ENCODE measurements at regions not wholly inside any gene's neighbourhood (a gene's known extent, or its start where the extent isn't known, plus 50 kb on each side); places are given as distances from the start of the nearest gene placed in this dataset.

DNA sequence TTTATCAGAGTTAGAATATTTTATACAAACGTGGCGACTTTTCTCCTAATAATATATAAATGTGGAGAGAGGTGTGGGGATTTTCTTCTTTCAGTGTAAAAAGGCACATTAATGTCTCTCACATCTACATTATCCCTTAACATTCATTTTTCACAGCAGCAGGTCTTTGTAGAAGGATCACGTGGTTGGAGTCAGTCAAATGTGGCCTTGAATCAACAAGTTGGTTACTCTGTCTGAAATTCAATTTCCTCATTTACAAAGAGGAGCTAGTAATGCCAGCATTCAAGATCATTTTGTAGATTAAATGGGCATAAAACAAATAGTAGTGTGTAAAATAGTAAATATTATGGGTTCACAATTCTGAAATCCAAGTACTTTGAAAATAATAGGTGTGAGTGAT lies 183.1 kb upstream of the SEMA3E start:
- H3K4me2 ChIP-seq (ENCODE audit: low read length) = no peak overlapping the region
- ChIA-PET POLR2A (no interaction called here), CTCF (ENCODE audit: unreplicated experiment) (no interaction called here)
- H2AFZ ChIP-seq (ENCODE audit: low read length) = no peak overlapping the region
- no peaks in the 10 kb centered on the region for H3K4me1 ChIP-seq (ENCODE audit: insufficient read depth, low read length, poor library complexity, severe bottlenecking)
- H3K79me2 ChIP-seq (ENCODE audit: insufficient read depth, low read depth, low read length) = no peaks in the 10 kb centered on the region
- no peak for DNase-seq (ENCODE audit: low spot score)
- no peak for TF ChIP-seq EZH2phosphoT487 (IDR thresholded peaks at IDR 0.05; ENCODE audit: borderline replicate concordance, low read depth, low read length)
- TF ChIP-seq, protein P1, sequence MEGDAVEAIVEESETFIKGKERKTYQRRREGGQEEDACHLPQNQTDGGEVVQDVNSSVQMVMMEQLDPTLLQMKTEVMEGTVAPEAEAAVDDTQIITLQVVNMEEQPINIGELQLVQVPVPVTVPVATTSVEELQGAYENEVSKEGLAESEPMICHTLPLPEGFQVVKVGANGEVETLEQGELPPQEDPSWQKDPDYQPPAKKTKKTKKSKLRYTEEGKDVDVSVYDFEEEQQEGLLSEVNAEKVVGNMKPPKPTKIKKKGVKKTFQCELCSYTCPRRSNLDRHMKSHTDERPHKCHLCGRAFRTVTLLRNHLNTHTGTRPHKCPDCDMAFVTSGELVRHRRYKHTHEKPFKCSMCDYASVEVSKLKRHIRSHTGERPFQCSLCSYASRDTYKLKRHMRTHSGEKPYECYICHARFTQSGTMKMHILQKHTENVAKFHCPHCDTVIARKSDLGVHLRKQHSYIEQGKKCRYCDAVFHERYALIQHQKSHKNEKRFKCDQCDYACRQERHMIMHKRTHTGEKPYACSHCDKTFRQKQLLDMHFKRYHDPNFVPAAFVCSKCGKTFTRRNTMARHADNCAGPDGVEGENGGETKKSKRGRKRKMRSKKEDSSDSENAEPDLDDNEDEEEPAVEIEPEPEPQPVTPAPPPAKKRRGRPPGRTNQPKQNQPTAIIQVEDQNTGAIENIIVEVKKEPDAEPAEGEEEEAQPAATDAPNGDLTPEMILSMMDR (conservative IDR thresholded peaks at IDR 0.05; ENCODE audit: low read length) = no peak
- BruUV-seq (replicated peaks) = no TSS peak
- H3K4me3 ChIP-seq (ENCODE audit: low read depth, low read length, poor library complexity, severe bottlenecking) = no peak overlapping the region
- no peaks in the 10 kb centered on the region for H4K20me1 ChIP-seq (ENCODE audit: insufficient read depth, low read length)
- no peak overlapping the region for H3K27ac ChIP-seq (ENCODE audit: low read depth, low read length, poor library complexity, severe bottlenecking)
- intact Hi-C loops (cut with micrococcal nuclease; ENCODE audit: unreplicated experiment) = no loop called here
- no peaks in the 10 kb centered on the region for H3K9me3 ChIP-seq (ENCODE audit: low read length)
- no peaks in the 10 kb centered on the region for H3K9me2 ChIP-seq (ENCODE audit: insufficient read depth, low read length)
- no peaks in the 10 kb centered on the region for H3K36me3 ChIP-seq (ENCODE audit: insufficient read depth, low read length)

DNA sequence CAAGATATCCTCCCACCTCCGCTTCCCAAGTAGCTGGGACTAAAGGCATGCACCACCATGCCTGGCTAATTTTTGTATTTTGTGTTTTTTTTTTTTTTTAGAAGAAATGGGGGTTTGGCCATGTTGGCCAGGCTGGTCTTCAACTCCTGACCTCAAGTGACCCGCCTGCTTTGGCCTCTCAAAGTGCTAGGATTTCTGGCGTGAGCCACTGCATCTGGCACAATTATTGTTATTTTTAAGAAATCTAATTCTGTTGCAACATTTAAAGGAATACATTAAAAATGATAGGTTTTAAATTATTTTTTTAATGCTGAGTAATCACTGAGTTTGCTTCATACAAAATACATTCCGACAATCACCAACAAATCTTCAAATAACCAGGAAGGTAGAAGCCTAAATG lies 178.1 kb upstream of the SEMA3E start:
- no peaks in the 10 kb centered on the region for H4K20me1 ChIP-seq (ENCODE audit: insufficient read depth, low read length)
- no peak for DNase-seq (ENCODE audit: low spot score)
- intact Hi-C loops (cut with micrococcal nuclease; ENCODE audit: unreplicated experiment) = no loop called here
- no peaks in the 10 kb centered on the region for H3K9me3 ChIP-seq (ENCODE audit: low read length)
- ChIA-PET CTCF (ENCODE audit: unreplicated experiment) (no interaction called here), POLR2A (no interaction called here)
- BruUV-seq (replicated peaks) = no TSS peak
- no peaks in the 10 kb centered on the region for H3K36me3 ChIP-seq (ENCODE audit: insufficient read depth, low read length)
- no peaks in the 10 kb centered on the region for H3K9me2 ChIP-seq (ENCODE audit: insufficient read depth, low read length)
- no peak for TF ChIP-seq EZH2phosphoT487 (IDR thresholded peaks at IDR 0.05; ENCODE audit: borderline replicate concordance, low read depth, low read length)
- TF ChIP-seq, protein P1 (conservative IDR thresholded peaks at IDR 0.05; ENCODE audit: low read length) = no peak
- H3K27ac ChIP-seq (ENCODE audit: low read depth, low read length, poor library complexity, severe bottlenecking) = no peak overlapping the region
- no peak overlapping the region for H2AFZ ChIP-seq (ENCODE audit: low read length)
- H3K4me1 ChIP-seq (ENCODE audit: insufficient read depth, low read length, poor library complexity, severe bottlenecking) = no peaks in the 10 kb centered on the region
- H3K79me2 ChIP-seq (ENCODE audit: insufficient read depth, low read depth, low read length) = no peaks in the 10 kb centered on the region
- H3K4me2 ChIP-seq (ENCODE audit: low read length) = no peak overlapping the region
- no peak overlapping the region for H3K4me3 ChIP-seq (ENCODE audit: low read depth, low read length, poor library complexity, severe bottlenecking)

- Histone ChIP-seq H3K4me1 (ENCODE audit: insufficient read depth, low read length, poor library complexity, severe bottlenecking) (no peaks in the 10 kb centered on the region), H2AFZ (ENCODE audit: low read length) (no peak overlapping the region), H3K4me3 (ENCODE audit: low read depth, low read length, poor library complexity, severe bottlenecking) (no peak overlapping the region), H3K27ac (ENCODE audit: low read depth, low read length, poor library complexity, severe bottlenecking) (no peak overlapping the region), H3K36me3 (ENCODE audit: insufficient read depth, low read length) (no peaks in the 10 kb centered on the region), H3K9me3 (ENCODE audit: low read length) (no peaks in the 10 kb centered on the region), H4K20me1 (ENCODE audit: insufficient read depth, low read length) (no peaks in the 10 kb centered on the region), H3K9me2 (ENCODE audit: insufficient read depth, low read length) (no peaks in the 10 kb centered on the region), H3K79me2 (ENCODE audit: insufficient read depth, low read depth, low read length) (no peaks in the 10 kb centered on the region), H3K4me2 (ENCODE audit: low read length) (no peak overlapping the region)
- no TSS peak for BruUV-seq (replicated peaks)
- CTCF ChIA-PET (ENCODE audit: unreplicated experiment) = no interaction called here
- POLR2A ChIA-PET = interaction anchor here (0.6 kb wide), 1 partner anchor 71 kb away, joined by 3 read pairs; no protein-coding TSS in a partner anchor
- DNase-seq (ENCODE audit: low spot score) = no peak
- intact Hi-C loops (cut with micrococcal nuclease; ENCODE audit: unreplicated experiment) = no loop called here
- TF ChIP-seq, protein P1 (conservative IDR thresholded peaks at IDR 0.05; ENCODE audit: low read length) = no peak
- no peak for TF ChIP-seq EZH2phosphoT487 (IDR thresholded peaks at IDR 0.05; ENCODE audit: borderline replicate concordance, low read depth, low read length)
These were observed 175.3 kb upstream of the SEMA3E start for GRCh38 chr7:83824214-83824613.
